22Rv1 (cell line): ENCODE measurements at regions not wholly inside any gene's neighbourhood (a gene's known extent, or its start where the extent isn't known, plus 50 kb on each side); places are given as distances from the start of the nearest gene placed in this dataset.

Experiments
- H3K27ac ChIP-seq: fragments of 450-650 bp; 2 replicates; pipeline ENCODE4 v1.5.1; 2017
- ZFX ChIP-seq: fragments of 450-650 bp; IDR thresholded peaks from 2 replicates; pipeline ENCODE4 v1.6.1; 2017; ENCODE audit warnings: antibody characterized with exemption, borderline replicate concordance
- TF ChIP-seq, protein P1 (sequence below): fragments of 450-650 bp; IDR thresholded peaks from 2 replicates; pipeline ENCODE4 v1.5.1; 2017; ENCODE audit warnings: mild to moderate bottlenecking

DNA sequence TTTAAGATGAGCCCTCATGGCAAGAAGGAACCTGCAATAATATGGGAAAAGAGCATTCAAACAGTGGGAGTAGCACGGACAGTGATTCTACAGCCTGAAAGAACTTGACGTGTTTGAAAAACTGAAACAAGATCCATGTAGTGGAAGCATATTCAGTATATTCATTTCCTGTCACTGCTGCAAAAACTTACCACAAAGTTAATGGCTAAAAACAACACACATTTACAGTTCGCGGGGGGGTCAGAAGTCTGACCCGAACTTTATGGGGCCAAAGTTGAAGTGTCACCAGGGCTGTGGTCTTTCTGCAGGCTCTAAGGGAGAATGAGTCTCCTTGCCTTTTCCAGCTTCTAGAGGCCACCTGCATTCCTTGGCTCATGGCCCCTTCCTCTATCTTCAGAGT is 52.6 kb upstream of the ARX start:
- TF ChIP-seq, protein P1, sequence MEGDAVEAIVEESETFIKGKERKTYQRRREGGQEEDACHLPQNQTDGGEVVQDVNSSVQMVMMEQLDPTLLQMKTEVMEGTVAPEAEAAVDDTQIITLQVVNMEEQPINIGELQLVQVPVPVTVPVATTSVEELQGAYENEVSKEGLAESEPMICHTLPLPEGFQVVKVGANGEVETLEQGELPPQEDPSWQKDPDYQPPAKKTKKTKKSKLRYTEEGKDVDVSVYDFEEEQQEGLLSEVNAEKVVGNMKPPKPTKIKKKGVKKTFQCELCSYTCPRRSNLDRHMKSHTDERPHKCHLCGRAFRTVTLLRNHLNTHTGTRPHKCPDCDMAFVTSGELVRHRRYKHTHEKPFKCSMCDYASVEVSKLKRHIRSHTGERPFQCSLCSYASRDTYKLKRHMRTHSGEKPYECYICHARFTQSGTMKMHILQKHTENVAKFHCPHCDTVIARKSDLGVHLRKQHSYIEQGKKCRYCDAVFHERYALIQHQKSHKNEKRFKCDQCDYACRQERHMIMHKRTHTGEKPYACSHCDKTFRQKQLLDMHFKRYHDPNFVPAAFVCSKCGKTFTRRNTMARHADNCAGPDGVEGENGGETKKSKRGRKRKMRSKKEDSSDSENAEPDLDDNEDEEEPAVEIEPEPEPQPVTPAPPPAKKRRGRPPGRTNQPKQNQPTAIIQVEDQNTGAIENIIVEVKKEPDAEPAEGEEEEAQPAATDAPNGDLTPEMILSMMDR: no peak
- TF ChIP-seq ZFX: no peak
- no peak overlapping the region for H3K27ac ChIP-seq

DNA sequence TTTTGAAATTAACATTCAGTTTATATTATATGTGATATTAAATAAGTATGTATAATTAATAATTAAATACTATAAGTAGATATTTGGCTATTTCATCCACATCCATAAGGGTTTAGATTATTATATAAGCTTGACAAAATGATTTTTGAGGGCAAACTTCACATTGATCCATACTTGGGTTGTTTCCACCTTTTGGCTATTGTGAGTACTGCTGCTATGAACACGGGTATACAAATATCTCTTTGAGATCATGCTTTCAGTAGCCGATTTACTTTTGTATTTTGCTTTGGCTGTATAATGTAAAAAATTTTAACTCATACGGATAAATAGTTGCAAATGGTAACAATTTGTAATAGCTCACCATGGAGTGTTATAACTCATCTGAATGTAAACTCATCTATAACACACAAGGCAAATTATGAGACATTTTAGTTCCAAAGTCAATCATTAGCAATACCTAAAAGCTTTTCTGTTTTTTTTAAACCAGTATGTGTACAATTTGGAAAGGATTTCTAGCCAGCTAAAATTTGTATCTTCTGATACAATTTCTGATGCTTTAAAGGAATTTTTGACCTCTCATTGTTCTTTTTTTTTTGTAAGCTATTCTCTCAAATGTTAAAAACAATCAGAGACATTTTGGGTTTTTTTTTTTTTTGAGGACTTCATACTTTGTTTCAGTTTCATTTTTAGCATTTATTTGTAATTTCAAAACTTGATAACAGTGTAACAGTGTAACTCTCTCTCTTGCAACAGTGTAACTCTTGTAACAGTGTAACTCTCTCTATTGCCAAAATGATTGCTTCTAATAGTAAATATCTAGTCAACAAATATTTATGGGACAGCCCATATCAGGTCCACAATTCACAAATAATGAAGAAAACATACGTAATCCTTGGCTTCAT is 51.8 kb upstream of the ARX start:
- no peak overlapping the region for H3K27ac ChIP-seq
- TF ChIP-seq, protein P1: no peak
- TF ChIP-seq ZFX: no peak

DNA sequence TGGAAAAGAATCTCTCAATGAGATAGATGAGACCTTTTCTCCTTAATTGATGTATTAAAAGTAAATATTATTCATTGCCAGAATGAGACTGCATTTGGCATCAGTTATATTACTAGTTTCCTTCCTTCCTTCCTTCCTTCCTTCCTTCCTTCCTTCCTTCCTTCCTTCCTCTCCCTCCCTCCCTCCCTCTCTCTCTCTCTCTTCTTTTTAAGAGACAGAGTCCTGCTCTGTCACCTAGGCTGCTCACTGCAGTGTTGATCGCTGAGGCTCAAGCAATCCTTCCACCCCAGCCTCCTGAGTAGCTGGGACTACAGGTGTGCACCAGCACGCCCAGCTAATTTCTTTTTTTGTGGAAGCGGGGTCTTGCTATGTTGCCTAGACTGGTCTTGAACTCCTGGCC is 50.4 kb upstream of the ARX start:
- TF ChIP-seq, protein P1: no peak
- TF ChIP-seq ZFX: no peak
- no peak overlapping the region for H3K27ac ChIP-seq
